ENCODE measurements at regions not wholly inside any gene's neighbourhood (a gene's known extent, or its start where the extent isn't known, plus 50 kb on each side); places are given as distances from the start of the nearest gene placed in this dataset.
A peak's percentile ranks its signal among the peaks of the same experiment; 100 is the strongest.

DNA sequence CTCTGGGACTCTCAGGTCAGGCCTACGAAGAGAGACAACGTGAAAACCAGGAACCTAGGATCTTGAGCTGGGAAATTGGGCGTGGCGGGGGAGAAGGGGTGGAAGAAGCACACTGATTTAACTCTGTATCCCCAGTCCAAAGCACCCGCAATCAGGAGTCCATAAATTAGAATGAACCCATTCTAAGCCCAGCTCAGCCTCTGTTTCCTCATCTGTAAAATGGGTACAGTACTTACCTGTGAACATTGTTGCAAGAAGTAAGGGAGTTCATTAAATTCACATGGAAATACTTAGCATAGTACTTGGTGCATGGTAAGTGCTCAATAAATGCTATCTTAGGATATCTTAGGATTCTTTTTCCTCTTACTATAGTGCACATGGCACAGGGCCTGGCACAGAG, 326.7 kb downstream of the BCOR start:
- CTCF ChIA-PET: no interaction called here
- Histone ChIP-seq H3K4me3 (ENCODE audit: low read depth, low read length) (no peak overlapping the region), H3K27me3 (replicated peaks; ENCODE audit: control insufficient read depth, insufficient read depth, low read length) (no peaks in the 10 kb centered on the region), H3K4me1 (peaks cover 17% of the 10 kb centered on the region), H3K36me3 (ENCODE audit: control insufficient read depth, insufficient read depth, low read length) (no peaks in the 10 kb centered on the region; the same call in 1 of the 2 replicates), H3K9me3 (no peaks in the 10 kb centered on the region)
- DNase-seq: no peak
- Mint-ChIP-seq H3K27me3 (ENCODE audit: insufficient read depth, unreplicated experiment) (no peaks in the 10 kb centered on the region), H3K4me3 (ENCODE audit: unreplicated experiment) (no peak overlapping the region), H3K4me1 (ENCODE audit: low read depth, unreplicated experiment) (peaks cover 12% of the 10 kb centered on the region), H3K36me3 (ENCODE audit: insufficient read depth, unreplicated experiment) (no peaks in the 10 kb centered on the region), H3K9me3 (ENCODE audit: unreplicated experiment) (peaks cover 9% of the 10 kb centered on the region), H3K27ac (ENCODE audit: unreplicated experiment) (no peak overlapping the region)
- TF ChIP-seq, protein P1, sequence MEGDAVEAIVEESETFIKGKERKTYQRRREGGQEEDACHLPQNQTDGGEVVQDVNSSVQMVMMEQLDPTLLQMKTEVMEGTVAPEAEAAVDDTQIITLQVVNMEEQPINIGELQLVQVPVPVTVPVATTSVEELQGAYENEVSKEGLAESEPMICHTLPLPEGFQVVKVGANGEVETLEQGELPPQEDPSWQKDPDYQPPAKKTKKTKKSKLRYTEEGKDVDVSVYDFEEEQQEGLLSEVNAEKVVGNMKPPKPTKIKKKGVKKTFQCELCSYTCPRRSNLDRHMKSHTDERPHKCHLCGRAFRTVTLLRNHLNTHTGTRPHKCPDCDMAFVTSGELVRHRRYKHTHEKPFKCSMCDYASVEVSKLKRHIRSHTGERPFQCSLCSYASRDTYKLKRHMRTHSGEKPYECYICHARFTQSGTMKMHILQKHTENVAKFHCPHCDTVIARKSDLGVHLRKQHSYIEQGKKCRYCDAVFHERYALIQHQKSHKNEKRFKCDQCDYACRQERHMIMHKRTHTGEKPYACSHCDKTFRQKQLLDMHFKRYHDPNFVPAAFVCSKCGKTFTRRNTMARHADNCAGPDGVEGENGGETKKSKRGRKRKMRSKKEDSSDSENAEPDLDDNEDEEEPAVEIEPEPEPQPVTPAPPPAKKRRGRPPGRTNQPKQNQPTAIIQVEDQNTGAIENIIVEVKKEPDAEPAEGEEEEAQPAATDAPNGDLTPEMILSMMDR (IDR thresholded peaks at IDR 0.05; ENCODE audit: insufficient read depth in 1 of 2, low read depth in 1 of 2, low read length in 1 of 2, severe bottlenecking in 1 of 2, unreplicated experiment in 1 of 2): no peak
- intact Hi-C loops (cut with micrococcal nuclease; ENCODE audit: unreplicated experiment): no loop called here
- no TSS peak for BruUV-seq (replicated peaks)
- POLR2A ChIA-PET: no interaction called here

- H3K36me3 ChIP-seq (ENCODE audit: control insufficient read depth, insufficient read depth, low read length): no peaks in the 10 kb centered on the region; the same call in 1 of the 2 replicates
- H3K9me3 Mint-ChIP-seq (ENCODE audit: unreplicated experiment): peaks cover 9% of the 10 kb centered on the region
- no peaks in the 10 kb centered on the region for H3K9me3 ChIP-seq
- no peak for DNase-seq
- intact Hi-C loops (cut with micrococcal nuclease; ENCODE audit: unreplicated experiment): no loop called here
- peak overlapping the region; percentile 69 for H3K27ac Mint-ChIP-seq (ENCODE audit: unreplicated experiment)
- BruUV-seq (replicated peaks): no TSS peak
- H3K4me3 ChIP-seq (ENCODE audit: low read depth, low read length): no peak overlapping the region
- H3K27me3 Mint-ChIP-seq (ENCODE audit: insufficient read depth, unreplicated experiment): no peaks in the 10 kb centered on the region
- peak overlapping the region; percentile 68 for H3K4me3 Mint-ChIP-seq (ENCODE audit: unreplicated experiment)
- TF ChIP-seq, protein P1 (IDR thresholded peaks at IDR 0.05; ENCODE audit: insufficient read depth in 1 of 2, low read depth in 1 of 2, low read length in 1 of 2, severe bottlenecking in 1 of 2, unreplicated experiment in 1 of 2): no peak
- H3K4me1 ChIP-seq: peaks cover 12% of the 10 kb centered on the region
- ChIA-PET CTCF (no interaction called here), POLR2A (no interaction called here)
- H3K4me1 Mint-ChIP-seq (ENCODE audit: low read depth, unreplicated experiment): peaks cover 8% of the 10 kb centered on the region
- no peaks in the 10 kb centered on the region for H3K36me3 Mint-ChIP-seq (ENCODE audit: insufficient read depth, unreplicated experiment)
- no peaks in the 10 kb centered on the region for H3K27me3 ChIP-seq (replicated peaks; ENCODE audit: control insufficient read depth, insufficient read depth, low read length)
These were observed 325.5 kb downstream of the BCOR start for GRCh38 chrX:39772057-39772832.

DNA sequence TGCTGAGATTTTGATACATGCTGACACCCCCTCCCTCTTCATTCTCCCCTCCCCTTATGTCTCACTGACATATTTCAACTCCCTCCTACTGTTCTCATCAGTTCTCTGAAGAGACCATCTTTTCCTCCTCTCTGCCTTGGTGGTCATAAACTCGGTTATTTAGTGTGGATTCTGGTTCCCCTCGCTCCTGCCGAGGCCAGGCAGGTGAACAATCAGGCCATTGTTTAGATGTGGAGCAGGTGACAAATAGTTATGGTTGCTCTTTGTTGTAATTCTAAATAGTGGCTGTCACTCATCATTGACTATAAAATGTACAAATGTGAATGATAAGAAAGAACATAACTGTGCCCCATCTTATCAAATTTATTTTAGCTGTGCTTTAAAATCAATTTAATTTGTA, 324.6 kb downstream of the BCOR start:
- BruUV-seq (replicated peaks): no TSS peak
- Mint-ChIP-seq H3K27me3 (ENCODE audit: insufficient read depth, unreplicated experiment) (no peaks in the 10 kb centered on the region), H3K4me1 (ENCODE audit: low read depth, unreplicated experiment) (peaks cover 8% of the 10 kb centered on the region), H3K9me3 (ENCODE audit: unreplicated experiment) (peaks cover 9% of the 10 kb centered on the region), H3K36me3 (ENCODE audit: insufficient read depth, unreplicated experiment) (no peaks in the 10 kb centered on the region), H3K4me3 (ENCODE audit: unreplicated experiment) (no peak overlapping the region), H3K27ac (ENCODE audit: unreplicated experiment) (no peak overlapping the region)
- Histone ChIP-seq H3K9me3 (no peaks in the 10 kb centered on the region), H3K27me3 (replicated peaks; ENCODE audit: control insufficient read depth, insufficient read depth, low read length) (no peaks in the 10 kb centered on the region), H3K4me1 (peaks cover 12% of the 10 kb centered on the region), H3K4me3 (ENCODE audit: low read depth, low read length) (no peak overlapping the region), H3K36me3 (ENCODE audit: control insufficient read depth, insufficient read depth, low read length) (no peaks in the 10 kb centered on the region; the same call in 1 of the 2 replicates)
- no peak for DNase-seq
- TF ChIP-seq, protein P1 (IDR thresholded peaks at IDR 0.05; ENCODE audit: insufficient read depth in 1 of 2, low read depth in 1 of 2, low read length in 1 of 2, severe bottlenecking in 1 of 2, unreplicated experiment in 1 of 2): no peak
- ChIA-PET CTCF (no interaction called here), POLR2A (no interaction called here)
- intact Hi-C loops (cut with micrococcal nuclease; ENCODE audit: unreplicated experiment): no loop called here

Data from Caco-2 (cell line).